Peyer's patch (tissue), 4 donors: ENCODE measurements at regions not wholly inside any gene's neighbourhood (a gene's known extent, or its start where the extent isn't known, plus 50 kb on each side); places are given as distances from the start of the nearest gene placed in this dataset.

ENCODE experiments used
- CTCF ChIP-seq, 6 experiments: fragments of 450-650 bp in 4 of 6; fragments of 200-600 bp in 2 of 6; sonication (generic) in 1 of 6; IDR thresholded peaks; one replicate each; pipeline ENCODE4 v1.5.1; 2017 to 2019; ENCODE audit warnings: antibody characterized with exemption in 6 of 6, mild to moderate bottlenecking in 3 of 6, moderate library complexity in 1 of 6
- POLR2A ChIP-seq, 2 donors: fragments of 450-650 bp; IDR thresholded peaks; one replicate each; pipeline ENCODE4 v1.5.1; 2017; ENCODE audit warnings: antibody characterized with exemption in 2 of 2, mild to moderate bottlenecking in 2 of 2, moderate library complexity in 2 of 2

GRCh38 chr9:89802781-89803355, 198.1 kb downstream of the GADD45G start:
- TF ChIP-seq CTCF (IDR thresholded peaks at IDR 0.05) (no peak), POLR2A (IDR thresholded peaks at IDR 0.05) (no peak)
